ENCODE measurements at regions not wholly inside any gene's neighbourhood (a gene's known extent, or its start where the extent isn't known, plus 50 kb on each side); places are given as distances from the start of the nearest gene placed in this dataset.

- intact Hi-C loops (cut with DNase I; ENCODE audit: low total_unique reads) = no loop called here
- Histone ChIP-seq H3K9me3 (no peaks in the 10 kb centered on the region), H3K4me3 (no peak overlapping the region), H3K27ac (no peak overlapping the region), H3K4me1 (no peaks in the 10 kb centered on the region), H3K27me3 (no peaks in the 10 kb centered on the region), H3K36me3 (no peaks in the 10 kb centered on the region)
- DNase-seq (no peak), ATAC-seq (no peak)
- in situ Hi-C loops (cut with MboI; ENCODE audit: low sequenced_read_pairs in 4 of 4) = no loop called here
- TF ChIP-seq POLR2A (IDR thresholded peaks at IDR 0.05) = no peak
- TF ChIP-seq, protein P1, sequence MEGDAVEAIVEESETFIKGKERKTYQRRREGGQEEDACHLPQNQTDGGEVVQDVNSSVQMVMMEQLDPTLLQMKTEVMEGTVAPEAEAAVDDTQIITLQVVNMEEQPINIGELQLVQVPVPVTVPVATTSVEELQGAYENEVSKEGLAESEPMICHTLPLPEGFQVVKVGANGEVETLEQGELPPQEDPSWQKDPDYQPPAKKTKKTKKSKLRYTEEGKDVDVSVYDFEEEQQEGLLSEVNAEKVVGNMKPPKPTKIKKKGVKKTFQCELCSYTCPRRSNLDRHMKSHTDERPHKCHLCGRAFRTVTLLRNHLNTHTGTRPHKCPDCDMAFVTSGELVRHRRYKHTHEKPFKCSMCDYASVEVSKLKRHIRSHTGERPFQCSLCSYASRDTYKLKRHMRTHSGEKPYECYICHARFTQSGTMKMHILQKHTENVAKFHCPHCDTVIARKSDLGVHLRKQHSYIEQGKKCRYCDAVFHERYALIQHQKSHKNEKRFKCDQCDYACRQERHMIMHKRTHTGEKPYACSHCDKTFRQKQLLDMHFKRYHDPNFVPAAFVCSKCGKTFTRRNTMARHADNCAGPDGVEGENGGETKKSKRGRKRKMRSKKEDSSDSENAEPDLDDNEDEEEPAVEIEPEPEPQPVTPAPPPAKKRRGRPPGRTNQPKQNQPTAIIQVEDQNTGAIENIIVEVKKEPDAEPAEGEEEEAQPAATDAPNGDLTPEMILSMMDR (IDR thresholded peaks at IDR 0.05 in 4 of 5, conservative IDR thresholded peaks at IDR 0.05 in 1 of 5) = no peak
These were observed 61.8 kb upstream of the RAD23B start for GRCh38 chr9:107221321-107221720.

DNA sequence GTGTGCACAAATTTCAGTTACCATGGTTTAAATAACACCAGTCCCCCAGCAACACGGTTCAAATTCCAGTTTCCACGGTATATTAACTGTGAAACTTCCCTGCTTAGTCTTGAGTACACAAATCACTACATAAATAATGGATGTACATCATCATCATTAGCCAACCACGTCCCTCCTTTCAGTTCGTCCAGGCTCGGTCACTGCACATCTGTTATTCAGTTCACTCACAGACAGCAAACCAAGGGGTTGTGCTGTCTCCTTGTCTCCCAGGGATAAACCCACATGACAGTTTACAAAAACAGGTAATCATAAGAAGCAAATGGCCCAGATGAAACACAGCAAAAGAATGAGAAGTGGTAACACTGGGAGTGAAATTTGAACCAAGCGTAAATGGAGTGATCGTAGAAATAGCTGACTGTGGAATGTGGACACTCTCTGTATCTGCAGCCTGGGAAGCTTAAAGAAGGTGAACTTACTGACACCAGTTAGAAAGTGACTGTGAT lies 61.0 kb upstream of the RAD23B start:
- in situ Hi-C loops (cut with MboI; ENCODE audit: low sequenced_read_pairs in 4 of 4) (no loop called here), intact Hi-C loops (cut with DNase I; ENCODE audit: low total_unique reads) (no loop called here)
- ATAC-seq = no peak
- Histone ChIP-seq H3K27ac (no peak overlapping the region), H3K4me1 (no peaks in the 10 kb centered on the region), H3K9me3 (no peaks in the 10 kb centered on the region), H3K36me3 (no peaks in the 10 kb centered on the region), H3K27me3 (no peaks in the 10 kb centered on the region), H3K4me3 (no peak overlapping the region)
- TF ChIP-seq, protein P1 (IDR thresholded peaks at IDR 0.05 in 4 of 5, conservative IDR thresholded peaks at IDR 0.05 in 1 of 5) = no peak
- TF ChIP-seq POLR2A (IDR thresholded peaks at IDR 0.05) = no peak
- no peak for DNase-seq

DNA sequence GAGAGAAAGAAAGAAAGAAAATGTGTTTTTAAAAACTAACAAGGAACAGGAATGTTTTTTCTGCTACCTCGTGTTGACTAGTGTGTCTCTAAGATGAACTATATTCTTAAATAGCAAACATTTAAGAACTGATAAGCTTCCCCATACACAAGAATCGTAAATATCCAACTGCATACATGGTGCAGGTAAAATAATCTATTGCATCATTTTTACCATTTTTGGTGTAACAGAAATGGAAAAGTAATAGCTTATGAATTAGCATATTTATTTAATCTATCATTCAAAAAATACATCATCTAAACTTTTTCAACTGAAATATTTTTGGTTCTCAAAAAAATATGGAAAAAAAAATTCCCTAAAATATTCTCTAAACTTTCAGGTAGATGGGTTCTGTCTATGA lies 59.7 kb upstream of the RAD23B start:
- no peaks in the 10 kb centered on the region for H3K36me3 ChIP-seq
- no peaks in the 10 kb centered on the region for H3K4me1 ChIP-seq
- no peak for DNase-seq
- TF ChIP-seq, protein P1 (IDR thresholded peaks at IDR 0.05 in 4 of 5, conservative IDR thresholded peaks at IDR 0.05 in 1 of 5) = no peak
- TF ChIP-seq POLR2A (IDR thresholded peaks at IDR 0.05) = no peak
- no peaks in the 10 kb centered on the region for H3K27me3 ChIP-seq
- intact Hi-C loops (cut with DNase I; ENCODE audit: low total_unique reads) (no loop called here), in situ Hi-C loops (cut with MboI; ENCODE audit: low sequenced_read_pairs in 4 of 4) (no loop called here)
- H3K4me3 ChIP-seq = no peak overlapping the region
- ATAC-seq = no peak
- H3K9me3 ChIP-seq = no peaks in the 10 kb centered on the region
- H3K27ac ChIP-seq = no peak overlapping the region

DNA sequence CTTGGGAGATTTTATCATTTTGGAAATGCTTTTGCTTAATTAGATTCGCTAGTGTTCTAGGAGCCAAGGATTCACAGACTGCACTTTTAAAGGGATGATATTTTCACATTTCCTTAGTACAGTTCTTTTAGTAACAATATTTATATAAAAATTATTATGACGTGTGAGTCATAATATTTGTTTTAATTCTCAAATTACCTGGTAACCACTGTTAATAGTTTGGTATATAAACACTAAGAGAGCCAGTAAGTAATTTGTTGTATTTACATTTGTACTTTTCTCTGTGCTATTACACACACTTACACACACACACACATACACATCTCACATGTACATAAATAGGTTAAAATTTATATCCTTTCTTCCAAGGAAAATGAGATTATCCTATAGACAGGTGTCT lies 58.8 kb upstream of the RAD23B start:
- ATAC-seq = no peak
- Histone ChIP-seq H3K27me3 (no peaks in the 10 kb centered on the region), H3K27ac (no peak overlapping the region), H3K36me3 (no peaks in the 10 kb centered on the region), H3K4me1 (no peaks in the 10 kb centered on the region), H3K9me3 (no peaks in the 10 kb centered on the region), H3K4me3 (no peak overlapping the region)
- intact Hi-C loops (cut with DNase I; ENCODE audit: low total_unique reads) (no loop called here), in situ Hi-C loops (cut with MboI; ENCODE audit: low sequenced_read_pairs in 4 of 4) (no loop called here)
- TF ChIP-seq, protein P1 (IDR thresholded peaks at IDR 0.05 in 4 of 5, conservative IDR thresholded peaks at IDR 0.05 in 1 of 5) = no peak
- no peak for TF ChIP-seq POLR2A (IDR thresholded peaks at IDR 0.05)
- DNase-seq = no peak

GRCh38 chr9:107226421-107226820 lies 56.7 kb upstream of the RAD23B start:
- in situ Hi-C loops (cut with MboI; ENCODE audit: low sequenced_read_pairs in 4 of 4) = loop anchor here in 1 of 4 donors (25.0 kb wide), 1 partner anchor 111 kb away; no protein-coding TSS in a partner anchor
- Histone ChIP-seq H3K36me3 (no peaks in the 10 kb centered on the region), H3K4me3 (no peak overlapping the region), H3K9me3 (no peaks in the 10 kb centered on the region), H3K4me1 (no peaks in the 10 kb centered on the region), H3K27me3 (no peaks in the 10 kb centered on the region), H3K27ac (no peak overlapping the region)
- intact Hi-C loops (cut with DNase I; ENCODE audit: low total_unique reads) = no loop called here
- TF ChIP-seq, protein P1 (IDR thresholded peaks at IDR 0.05 in 4 of 5, conservative IDR thresholded peaks at IDR 0.05 in 1 of 5) = no peak
- TF ChIP-seq POLR2A (IDR thresholded peaks at IDR 0.05) = no peak
- ATAC-seq = no peak
- DNase-seq = no peak
